B cell (primary cell): ENCODE measurements at regions not wholly inside any gene's neighbourhood (a gene's known extent, or its start where the extent isn't known, plus 50 kb on each side); places are given as distances from the start of the nearest gene placed in this dataset.
"Not testable (repeated sequence)": the region's sequence is repeated elsewhere in the genome, so short reads cannot be mapped to it uniquely, and the experiment has no call there.

Source experiments
- ATAC-seq: fragments of 200-7000 bp; cut with Tn5 transposase; one replicate; pipeline ENCODE4 v1.10.0; 2021; ENCODE audit warnings: low read depth, mild to moderate bottlenecking, moderate number of reproducible peaks, moderate library complexity
- CTCF ChIA-PET: fragments of 350-600 bp; sonication (Branson Sonifier 250); formaldehyde crosslinking; loops from one replicate; lab custom pipeline; 2021; ENCODE audit warnings: antibody characterized with exemption, inconsistent platforms; lab: Charles Lee
- POLR2A ChIA-PET: fragments of 350-600 bp; sonication (Branson Sonifier 250); formaldehyde crosslinking; loops from one replicate; lab custom pipeline; 2021; ENCODE audit warnings: antibody characterized with exemption; lab: Charles Lee
- DNase-seq: peaks from one replicate; pipeline ENCODE4 v3.0.0; 2013
- H2AFZ ChIP-seq: 2 replicates; pipeline ENCODE4 v1.6.1; 2012; ENCODE audit warnings: mild to moderate bottlenecking, low read depth, low read length; ENCODE audit not compliant: insufficient read depth, poor library complexity, severe bottlenecking
- H3K27ac ChIP-seq, 2 donors: 1 replicate in 1 of 2; 2 replicates in 1 of 2; pipeline ENCODE4 v1.5.1; 2012 to 2013; ENCODE audit warnings: low read length in 2 of 2, mild to moderate bottlenecking in 2 of 2, moderate library complexity in 1 of 2
- H3K27me3 ChIP-seq, 4 experiments: fragments of 200-600 bp in 1 of 4; sonication (generic) in 1 of 4; replicated peaks in 1 of 4; 1 replicate in 2 of 4; 2 replicates in 2 of 4; pipeline versions ENCODE4 v1.6.1 to v1.7.0; 2013 to 2016; ENCODE audit warnings: low read length in 3 of 4, mild to moderate bottlenecking in 2 of 4, mixed read lengths in 1 of 4, moderate library complexity in 1 of 4; ENCODE audit not compliant: insufficient read depth in 4 of 4, control insufficient read depth in 3 of 4; ENCODE audit errors: control extremely low read depth in 1 of 4
- H3K36me3 ChIP-seq, 2 experiments: replicated peaks in 1 of 2; 1 replicate in 1 of 2; 2 replicates in 1 of 2; pipeline versions ENCODE4 v1.6.1 to v1.7.1; 2013; ENCODE audit warnings: low read length in 1 of 2; ENCODE audit not compliant: insufficient read depth in 2 of 2, control insufficient read depth in 1 of 2; ENCODE audit errors: control extremely low read depth in 1 of 2, extremely low read depth in 1 of 2
- H3K4me1 ChIP-seq, 2 donors: fragments of 200-600 bp in 1 of 2; sonication (generic) in 1 of 2; 1 replicate in 1 of 2; 2 replicates in 1 of 2; pipeline versions ENCODE4 v1.5.1 to v1.6.1; 2013 to 2017; ENCODE audit warnings: low read length in 2 of 2; ENCODE audit not compliant: control insufficient read depth in 2 of 2, insufficient read depth in 2 of 2
- H3K4me2 ChIP-seq: replicated peaks from 2 replicates; pipeline ENCODE3; 2012; ENCODE audit warnings: mild to moderate bottlenecking, low read depth, low read length; ENCODE audit not compliant: poor library complexity, severe bottlenecking
- H3K4me3 ChIP-seq, 5 experiments: fragments of 200-600 bp in 1 of 5; sonication (generic) in 1 of 5; 1 replicate in 3 of 5; 2 replicates in 2 of 5; pipeline versions ENCODE4 v1.5.1 to v1.7.0; 2011 to 2016; ENCODE audit warnings: low read length in 4 of 5, mild to moderate bottlenecking in 4 of 5, low read depth in 2 of 5, control low read depth in 1 of 5, moderate library complexity in 1 of 5; ENCODE audit not compliant: insufficient read depth in 1 of 5; ENCODE audit errors: control extremely low read depth in 1 of 5, extremely low read depth in 1 of 5
- H3K79me2 ChIP-seq: fragments of 200-600 bp; sonication (generic); one replicate; pipeline ENCODE4 v1.6.0; 2016; ENCODE audit warnings: low read length; ENCODE audit not compliant: control insufficient read depth, insufficient read depth
- H3K9ac ChIP-seq: fragments of 200-600 bp; sonication (generic); 2 replicates; pipeline ENCODE4 v1.6.1; 2017; ENCODE audit warnings: mild to moderate bottlenecking, low read length, moderate library complexity
- H3K9me3 ChIP-seq, 3 donors: one replicate each; pipeline versions ENCODE4 v1.6.1 to v1.7.1; 2013; ENCODE audit warnings: low read length in 2 of 3; ENCODE audit not compliant: control insufficient read depth in 2 of 3, insufficient read depth in 1 of 3; ENCODE audit errors: control extremely low read depth in 1 of 3
- H4K20me1 ChIP-seq: 2 replicates; pipeline ENCODE4 v1.6.0; 2012; ENCODE audit warnings: mild to moderate bottlenecking, low read length; ENCODE audit not compliant: insufficient read depth, control insufficient read depth, poor library complexity, severe bottlenecking
- H3K27ac Mint-ChIP-seq: one replicate; pipeline ENCODE4 v1.8.0; 2021; ENCODE audit warnings: mixed read lengths
- H3K27me3 Mint-ChIP-seq: one replicate; pipeline ENCODE4 v1.8.0; 2021; ENCODE audit warnings: mixed read lengths
- H3K4me1 Mint-ChIP-seq: one replicate; pipeline ENCODE4 v1.8.0; 2021; ENCODE audit warnings: mixed read lengths
- H3K4me3 Mint-ChIP-seq: one replicate; pipeline ENCODE4 v1.8.0; 2021; ENCODE audit warnings: mixed read lengths
- H3K9me3 Mint-ChIP-seq: one replicate; pipeline ENCODE4 v1.8.0; 2022; ENCODE audit warnings: mixed read lengths; ENCODE audit not compliant: insufficient read depth
- CTCF ChIP-seq: fragments of 200-600 bp; IDR thresholded peaks from one replicate; pipeline ENCODE4 v1.8.0; 2022; ENCODE audit warnings: antibody characterized with exemption, mild to moderate bottlenecking
- EZH2 ChIP-seq: IDR thresholded peaks from 2 replicates; pipeline ENCODE4 v1.6.1; 2012; ENCODE audit warnings: borderline replicate concordance, low read depth, mild to moderate bottlenecking, moderate library complexity, low read length; ENCODE audit not compliant: insufficient read depth, poor library complexity, severe bottlenecking
- WGBS: methylation state at CpG from one replicate; pipeline ENCODE4 v1.1.5; 2013; ENCODE audit warnings: missing lambda C conversion rate; ENCODE audit not compliant: insufficient coverage; 5-methylcytosine and 5-hydroxymethylcytosine counted together
- intact Hi-C: fragments of 100-400 bp; cut with micrococcal nuclease; formaldehyde crosslinking; loops from one replicate; pipeline ENCODE4 v1.10.0; 2022

- DNase-seq = no peak
- no peak for TF ChIP-seq CTCF
- no peak for TF ChIP-seq EZH2
- Histone ChIP-seq H3K4me3 (no peak overlapping the region), H3K4me2 (no peak overlapping the region), H3K9me3 (peaks cover 0 to 4% (median 0%) of the 10 kb centered on the region in 3 donors), H2AFZ (no peak overlapping the region), H3K36me3 (no peaks in the 10 kb centered on the region), H3K27me3 (no peaks in the 10 kb centered on the region), H3K79me2 (no peaks in the 10 kb centered on the region), H3K9ac (no peak overlapping the region), H4K20me1 (no peaks in the 10 kb centered on the region), H3K27ac (no peak overlapping the region), H3K4me1 (no peaks in the 10 kb centered on the region)
- no peaks in the 10 kb centered on the region for H3K27me3 Mint-ChIP-seq
- H3K4me1 Mint-ChIP-seq = no peaks in the 10 kb centered on the region
- 100% methylated on average over 1 of the region's 2 CpGs for WGBS
- no peak overlapping the region for H3K27ac Mint-ChIP-seq
- H3K9me3 Mint-ChIP-seq = peaks cover 8% of the 10 kb centered on the region
- intact Hi-C loops = no loop called here
- POLR2A ChIA-PET = no interaction called here
- H3K4me3 Mint-ChIP-seq = no peak overlapping the region
- ATAC-seq = no peak
- CTCF ChIA-PET = no interaction called here
Measured at GRCh38 chr6:67935976-67936477, 699.1 kb upstream of the ADGRB3 start.

DNA sequence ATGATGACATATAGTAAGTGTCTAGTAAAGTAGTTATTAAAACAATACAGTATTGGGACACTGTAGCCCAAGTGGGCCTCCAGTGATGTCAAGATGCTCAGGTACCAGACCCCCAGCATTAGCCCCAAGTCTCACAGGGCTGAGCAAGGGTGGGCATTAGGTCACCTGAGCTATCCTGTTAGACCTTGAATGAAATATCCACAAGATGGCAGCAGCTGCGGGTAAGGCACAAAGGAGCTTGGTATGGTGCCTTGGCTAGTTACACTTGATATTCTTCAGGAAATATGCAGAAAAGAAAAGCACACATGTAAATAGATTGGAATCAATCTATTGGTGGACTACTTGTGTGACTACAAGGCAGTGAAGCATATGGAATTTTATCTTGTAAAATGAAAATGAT lies 701.8 kb upstream of the ADGRB3 start:
- Histone ChIP-seq H2AFZ (no peak overlapping the region), H3K79me2 (no peaks in the 10 kb centered on the region), H3K9me3 (no peaks in the 10 kb centered on the region), H3K4me2 (no peak overlapping the region), H3K9ac (no peak overlapping the region), H4K20me1 (no peaks in the 10 kb centered on the region), H3K27me3 (no peaks in the 10 kb centered on the region), H3K4me1 (no peaks in the 10 kb centered on the region), H3K36me3 (no peaks in the 10 kb centered on the region), H3K27ac (no peak overlapping the region), H3K4me3 (no peak overlapping the region)
- Mint-ChIP-seq H3K4me1 (no peaks in the 10 kb centered on the region), H3K4me3 (no peak overlapping the region), H3K27ac (no peak overlapping the region), H3K9me3 (peaks cover 7% of the 10 kb centered on the region), H3K27me3 (no peaks in the 10 kb centered on the region)
- CTCF ChIA-PET = no interaction called here
- 82% methylated on average over 1 of the region's 1 CpG for WGBS
- ATAC-seq = no peak
- no peak for DNase-seq
- TF ChIP-seq CTCF (no peak), EZH2 (no peak)
- intact Hi-C loops = no loop called here
- POLR2A ChIA-PET = no interaction called here

DNA sequence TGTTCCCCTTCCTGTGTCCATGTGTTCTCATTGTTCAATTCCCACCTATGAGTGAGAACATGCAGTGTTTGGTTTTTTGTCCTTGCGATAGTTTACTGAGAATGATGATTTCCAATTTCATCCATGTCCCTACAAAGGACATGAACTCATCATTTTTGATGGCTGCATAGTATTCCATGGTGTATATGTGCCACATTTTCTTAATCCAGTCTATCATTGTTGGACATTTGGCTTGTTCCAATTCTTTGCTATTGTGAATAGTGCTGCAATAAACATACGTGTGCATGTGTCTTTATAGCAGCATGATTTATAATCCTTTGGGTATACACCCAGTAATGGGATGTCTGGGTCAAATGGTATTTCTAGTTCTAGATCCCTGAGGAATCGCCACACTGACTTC lies 712.5 kb upstream of the ADGRB3 start:
- H3K79me2 ChIP-seq, H3K9me3 Mint-ChIP-seq, ATAC-seq, H4K20me1 ChIP-seq, H3K4me1 ChIP-seq, CTCF ChIA-PET, H3K27ac ChIP-seq, H3K4me2 ChIP-seq, H3K27ac Mint-ChIP-seq, H3K27me3 ChIP-seq, H3K4me3 Mint-ChIP-seq, H3K4me3 ChIP-seq, POLR2A ChIA-PET, H3K27me3 Mint-ChIP-seq, H3K36me3 ChIP-seq, intact Hi-C loops, H3K9me3 ChIP-seq, H2AFZ ChIP-seq, H3K9ac ChIP-seq, H3K4me1 Mint-ChIP-seq, DNase-seq: not testable (repeated sequence)
- WGBS = no CpG with 5 or more reads among the region's 3 CpGs
